ENCODE measurements at regions not wholly inside any gene's neighbourhood (a gene's known extent, or its start where the extent isn't known, plus 50 kb on each side); places are given as distances from the start of the nearest gene placed in this dataset.

DNA sequence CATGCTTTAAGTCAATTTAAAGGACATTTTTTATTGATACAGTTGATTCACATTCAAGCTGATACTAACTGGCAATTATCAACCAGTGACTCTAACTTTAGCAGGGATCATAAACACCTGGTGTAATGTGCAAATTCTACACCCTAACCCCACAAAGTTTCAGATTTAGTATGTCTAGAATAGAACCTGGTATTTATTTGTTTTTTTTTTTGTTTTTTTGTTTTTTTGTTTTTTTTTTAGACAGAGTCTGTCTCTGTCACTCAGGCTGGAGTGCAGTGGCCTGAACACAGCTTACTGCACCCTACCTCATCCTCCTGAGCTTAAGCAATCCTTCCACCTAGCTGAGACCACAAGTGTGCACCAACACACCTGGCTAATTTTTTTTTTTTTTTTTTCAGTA is 311.2 kb upstream of the SEMA6A start:
- TF ChIP-seq, protein P1, sequence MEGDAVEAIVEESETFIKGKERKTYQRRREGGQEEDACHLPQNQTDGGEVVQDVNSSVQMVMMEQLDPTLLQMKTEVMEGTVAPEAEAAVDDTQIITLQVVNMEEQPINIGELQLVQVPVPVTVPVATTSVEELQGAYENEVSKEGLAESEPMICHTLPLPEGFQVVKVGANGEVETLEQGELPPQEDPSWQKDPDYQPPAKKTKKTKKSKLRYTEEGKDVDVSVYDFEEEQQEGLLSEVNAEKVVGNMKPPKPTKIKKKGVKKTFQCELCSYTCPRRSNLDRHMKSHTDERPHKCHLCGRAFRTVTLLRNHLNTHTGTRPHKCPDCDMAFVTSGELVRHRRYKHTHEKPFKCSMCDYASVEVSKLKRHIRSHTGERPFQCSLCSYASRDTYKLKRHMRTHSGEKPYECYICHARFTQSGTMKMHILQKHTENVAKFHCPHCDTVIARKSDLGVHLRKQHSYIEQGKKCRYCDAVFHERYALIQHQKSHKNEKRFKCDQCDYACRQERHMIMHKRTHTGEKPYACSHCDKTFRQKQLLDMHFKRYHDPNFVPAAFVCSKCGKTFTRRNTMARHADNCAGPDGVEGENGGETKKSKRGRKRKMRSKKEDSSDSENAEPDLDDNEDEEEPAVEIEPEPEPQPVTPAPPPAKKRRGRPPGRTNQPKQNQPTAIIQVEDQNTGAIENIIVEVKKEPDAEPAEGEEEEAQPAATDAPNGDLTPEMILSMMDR (IDR thresholded peaks at IDR 0.05; ENCODE audit: low read depth, low read length): no peak
- no peak for TF ChIP-seq EZH2phosphoT487 (IDR thresholded peaks at IDR 0.05; ENCODE audit: low read depth)

All from OCI-LY3 (cell line).